T1000 (cell line): ENCODE measurements at regions not wholly inside any gene's neighbourhood (a gene's known extent, or its start where the extent isn't known, plus 50 kb on each side); places are given as distances from the start of the nearest gene placed in this dataset.

Source experiments
- DNase-seq: peaks from one replicate; lab custom pipeline; 2025; ENCODE audit warnings: mixed read lengths; lab: John Stamatoyannopoulos, UW

GRCh38 chr3:18295171-18295920, 129.8 kb downstream of the SATB1 start:
- DNase-seq = peak; percentile 62

- no peak for DNase-seq
These were observed 135.0 kb downstream of the SATB1 start for GRCh38 chr3:18290157-18290556.

- DNase-seq = no peak
These were observed 136.9 kb downstream of the SATB1 start for GRCh38 chr3:18288243-18288642.

DNA sequence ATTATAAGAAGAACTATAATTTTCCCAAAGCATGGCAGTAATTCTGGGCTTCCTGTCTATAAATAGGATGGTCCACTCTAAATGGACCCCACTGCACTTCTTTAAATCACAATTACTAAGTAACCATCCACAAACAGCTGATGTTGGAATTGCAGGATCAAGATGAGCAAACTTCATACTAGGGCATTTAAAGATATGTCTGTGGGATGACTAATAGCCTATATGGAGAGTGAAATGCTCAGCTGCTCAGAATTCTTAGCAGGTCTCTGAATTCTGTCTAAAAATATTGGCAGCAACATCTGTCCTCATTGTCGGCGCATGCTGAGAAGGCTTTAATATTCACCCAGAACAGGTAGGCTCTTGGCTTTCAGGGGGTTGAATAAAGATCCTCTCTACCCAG, 140.4 kb downstream of the SATB1 start:
- DNase-seq = no peak

GRCh38 chr3:18283680-18284079, 141.5 kb downstream of the SATB1 start:
- DNase-seq = no peak

DNA sequence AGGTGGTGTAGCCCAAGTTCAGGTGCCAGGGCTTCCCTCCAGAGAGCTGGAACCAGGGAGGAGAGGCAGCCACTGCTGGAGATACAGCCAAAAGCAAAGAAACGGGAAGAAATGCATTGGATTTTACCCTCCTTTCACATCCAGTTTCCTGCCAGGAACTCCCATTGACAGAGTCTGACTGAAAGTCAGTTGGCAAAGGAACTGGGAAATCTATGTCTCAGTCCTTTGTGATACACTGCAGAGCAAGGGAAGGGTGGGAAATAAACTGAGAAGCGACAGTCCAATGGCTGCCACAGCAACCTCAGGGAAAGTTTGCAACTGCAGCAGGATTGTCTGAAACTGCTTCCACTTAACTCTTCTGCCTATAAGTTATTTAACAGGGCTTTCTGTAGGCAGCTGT, 142.6 kb downstream of the SATB1 start:
- no peak for DNase-seq

- no peak for DNase-seq
These were observed 145.9 kb downstream of the SATB1 start for GRCh38 chr3:18279226-18279737.

GRCh38 chr3:18264853-18265252, 160.3 kb downstream of the SATB1 start:
- no peak for DNase-seq

DNA sequence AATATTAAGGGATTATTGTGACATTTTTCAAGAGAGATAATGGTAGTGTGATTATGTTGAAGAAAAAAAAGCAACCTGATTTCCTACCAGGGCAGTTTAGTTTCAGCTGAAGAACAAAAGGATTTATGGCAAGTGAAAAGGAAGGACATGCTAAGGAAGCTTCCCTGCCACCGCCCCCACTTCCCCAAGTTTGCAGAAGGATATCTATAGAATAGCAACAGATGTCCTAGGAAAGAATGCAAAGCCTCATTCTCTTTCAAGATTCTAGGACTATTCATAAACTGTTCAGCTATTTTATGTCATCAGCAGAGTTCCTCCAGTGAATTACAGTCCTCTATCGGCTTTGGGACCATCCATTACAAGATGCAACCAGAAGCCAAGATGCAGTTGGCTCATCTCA, 160.8 kb downstream of the SATB1 start:
- DNase-seq = no peak

- DNase-seq = no peak
These were observed 166.6 kb downstream of the SATB1 start for GRCh38 chr3:18258492-18258891.

DNA sequence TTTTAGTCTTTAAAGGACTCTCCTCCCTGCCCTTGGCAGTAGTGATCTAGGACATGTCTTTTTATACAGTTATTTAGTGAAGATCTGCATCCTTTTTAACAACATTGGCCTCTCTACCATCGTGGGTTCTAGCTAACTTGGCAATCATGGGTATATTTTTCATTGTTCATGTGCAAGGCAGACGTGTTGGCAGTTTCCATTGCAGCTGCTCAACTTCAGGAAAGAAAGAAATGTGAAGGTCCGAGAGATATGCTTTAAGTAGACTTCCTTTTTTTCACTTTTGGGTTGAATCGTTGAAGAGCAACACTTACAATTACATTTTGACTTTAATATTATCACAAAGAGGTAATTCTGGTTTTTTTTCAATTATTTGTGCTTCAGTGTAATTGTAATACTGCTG, 172.6 kb downstream of the SATB1 start:
- no peak for DNase-seq

DNA sequence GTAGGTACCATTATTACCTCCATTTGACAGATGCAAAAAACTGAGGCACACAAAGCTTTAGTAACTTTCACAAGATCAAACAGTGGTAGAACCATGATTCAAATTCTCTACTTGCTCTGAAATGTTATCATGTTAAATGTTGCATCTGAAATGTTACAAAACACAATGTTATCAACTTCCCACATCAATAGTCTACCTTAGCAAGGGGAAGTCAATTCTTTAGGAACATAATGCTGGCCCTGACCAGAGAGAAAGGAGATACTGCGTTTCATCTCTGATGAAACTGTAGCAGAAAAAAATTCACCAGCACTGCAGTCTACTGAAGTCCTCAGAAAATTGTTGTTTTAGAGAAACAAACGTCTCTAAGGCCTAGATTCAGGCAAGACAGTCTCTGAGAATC, 174.1 kb downstream of the SATB1 start:
- DNase-seq = no peak

DNA sequence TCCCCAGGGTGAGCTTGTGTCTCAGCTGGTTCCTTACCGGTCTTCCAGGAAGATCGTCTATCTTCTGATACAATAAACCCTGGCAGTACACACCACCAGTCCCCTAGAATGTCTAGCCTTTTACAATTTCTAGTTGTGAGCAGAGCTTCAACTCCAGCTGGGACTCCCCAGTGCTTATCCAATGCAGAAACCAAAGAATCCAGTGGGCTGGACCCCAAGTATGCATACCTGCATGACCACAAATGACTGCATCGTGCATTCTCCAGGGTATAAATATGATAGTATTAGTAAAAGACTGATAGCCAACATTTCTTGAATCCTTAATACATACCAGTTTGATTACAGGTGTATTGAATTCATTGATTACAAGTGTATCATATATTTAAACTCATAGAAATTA, 176.0 kb downstream of the SATB1 start:
- no peak for DNase-seq

- no peak for DNase-seq
These were observed 177.3 kb downstream of the SATB1 start for GRCh38 chr3:18247776-18248310.

GRCh38 chr3:18247139-18247695, 177.9 kb downstream of the SATB1 start:
- DNase-seq = no peak

DNA sequence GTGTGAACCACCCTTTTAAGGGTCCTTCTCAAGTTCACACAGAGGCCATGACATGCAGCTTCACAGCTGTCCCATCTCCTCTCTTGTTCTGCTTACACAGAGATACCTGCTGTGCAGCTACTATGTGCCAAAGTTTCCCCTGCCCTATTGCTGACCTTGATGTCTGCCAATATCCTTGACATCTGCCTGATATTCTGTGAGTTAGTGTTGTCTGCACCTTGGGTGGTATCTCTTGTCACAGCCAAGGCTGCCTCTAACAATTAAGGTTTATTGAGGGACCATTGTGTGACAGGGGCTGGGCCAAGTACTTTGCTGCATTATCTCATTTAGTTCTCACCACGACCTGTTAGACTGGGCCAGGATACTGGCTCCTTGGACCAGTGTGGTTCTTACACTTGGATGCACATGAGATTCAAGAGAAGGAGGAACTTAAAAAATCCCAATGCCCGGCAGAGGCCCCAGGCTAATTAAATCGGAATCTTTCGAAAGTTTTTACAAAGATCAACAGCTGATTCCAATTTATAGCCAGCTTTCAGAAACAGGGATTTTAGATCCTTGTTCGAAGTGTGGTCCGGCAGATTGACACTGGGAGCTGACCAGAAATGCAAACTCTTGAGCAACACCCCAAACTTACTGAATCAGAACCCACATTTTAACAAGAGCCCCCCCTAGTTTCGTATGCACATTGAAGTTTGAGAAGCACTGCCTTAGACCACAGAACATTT, 178.6 kb downstream of the SATB1 start:
- DNase-seq = no peak

- no peak for DNase-seq
These were observed 179.4 kb downstream of the SATB1 start for GRCh38 chr3:18245721-18246120.

DNA sequence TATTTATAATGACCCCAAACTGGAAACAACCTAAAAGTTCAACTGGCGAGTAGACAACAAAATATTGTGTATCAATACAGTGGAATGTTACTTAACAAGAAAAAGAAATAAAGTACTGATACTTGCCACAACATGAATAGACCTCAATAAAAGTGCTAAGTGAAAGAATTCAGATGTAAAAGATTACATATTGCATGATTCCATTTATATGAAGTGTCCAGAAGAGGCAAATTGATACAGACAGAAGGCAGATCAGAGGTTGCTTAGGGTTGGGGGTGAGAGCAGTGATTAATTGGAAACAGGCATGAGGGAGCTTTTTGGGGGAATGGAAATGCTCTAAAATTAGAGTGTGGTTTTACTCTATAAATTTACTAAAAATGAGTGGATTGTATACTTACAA, 183.3 kb downstream of the SATB1 start:
- no peak for DNase-seq

GRCh38 chr3:18239674-18240073, 185.5 kb downstream of the SATB1 start:
- DNase-seq = no peak

DNA sequence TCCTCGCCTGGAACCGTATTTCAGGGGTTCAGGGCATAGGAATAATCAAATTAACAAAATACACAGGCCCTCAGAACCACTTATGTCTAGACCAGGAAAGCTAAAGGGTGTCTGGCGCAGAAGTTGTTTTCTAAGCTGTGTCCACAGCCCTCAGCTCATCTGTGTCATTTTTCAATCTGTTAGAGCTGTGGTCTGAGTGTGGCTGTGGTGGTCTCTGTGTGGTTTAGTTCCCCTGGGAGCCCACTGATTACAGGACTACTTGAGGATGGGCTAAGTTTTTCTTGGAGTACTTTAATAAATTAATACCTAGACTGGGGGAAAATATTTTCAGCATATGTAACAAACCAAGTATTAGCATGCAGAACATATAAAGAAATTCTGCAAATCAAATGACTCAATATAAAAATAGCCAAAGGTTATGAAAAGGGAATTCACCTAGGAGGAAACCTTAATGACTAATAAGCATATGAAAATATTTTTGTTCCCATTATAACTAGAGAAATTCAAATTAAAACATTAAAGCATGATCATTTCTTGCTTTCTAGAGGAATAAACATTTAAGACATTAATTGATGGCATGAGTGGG, 186.3 kb downstream of the SATB1 start:
- DNase-seq = no peak

DNA sequence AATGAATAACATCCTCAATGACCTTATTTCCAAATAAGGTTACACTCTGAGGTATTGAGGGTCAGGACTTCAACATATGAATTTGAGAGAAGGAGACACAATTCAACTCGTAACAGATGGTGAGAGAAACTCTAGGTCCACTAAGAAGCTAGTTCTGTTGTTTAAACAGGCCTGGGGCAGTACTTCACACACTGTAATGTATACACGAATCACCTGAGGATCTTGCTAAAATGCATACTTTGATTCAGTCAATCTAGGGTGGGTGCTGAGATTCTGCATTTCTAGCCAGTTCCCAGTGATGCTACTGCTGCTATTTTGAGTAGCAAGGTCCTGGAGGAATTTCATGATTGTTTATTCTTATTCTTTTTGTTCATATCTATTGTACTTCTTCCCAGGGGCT, 186.8 kb downstream of the SATB1 start:
- DNase-seq = no peak

DNA sequence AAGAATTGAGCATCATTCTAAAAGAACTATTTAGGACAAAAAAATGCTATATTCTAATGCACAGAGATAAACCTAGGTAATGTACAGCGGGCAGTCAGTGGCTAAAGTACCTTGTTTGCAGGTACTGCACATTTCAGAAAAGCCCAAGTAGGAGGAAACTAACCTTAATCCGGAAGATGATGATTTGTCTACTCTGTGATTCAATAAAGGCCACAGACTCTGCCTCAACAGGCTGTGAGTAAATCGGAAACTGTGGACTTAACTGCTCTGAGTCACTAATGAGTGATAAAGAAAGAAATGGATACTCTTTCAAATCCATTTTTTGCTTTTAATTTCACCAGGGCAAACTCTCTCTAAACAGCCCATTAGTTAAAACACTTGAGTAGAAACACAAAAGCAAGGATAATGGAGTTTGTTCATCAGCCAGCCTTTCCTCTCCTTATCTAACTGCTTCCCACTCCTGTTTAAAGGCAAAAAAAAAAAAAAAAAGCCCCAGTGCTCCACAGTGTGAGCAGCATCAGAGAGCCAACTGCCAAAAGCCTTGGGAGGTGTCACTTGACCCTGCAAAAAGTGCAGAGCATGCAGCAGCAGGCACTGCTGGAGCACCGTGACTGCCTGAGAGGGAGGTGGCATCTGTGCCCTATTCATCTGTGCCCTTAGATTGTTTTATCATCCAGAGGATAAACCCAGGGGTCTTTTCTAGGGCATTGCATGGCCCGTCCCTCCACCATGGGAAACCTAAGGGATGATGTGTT, 187.7 kb downstream of the SATB1 start:
- DNase-seq = peak; percentile 25
